ENCODE measurements at regions not wholly inside any gene's neighbourhood (a gene's known extent, or its start where the extent isn't known, plus 50 kb on each side); places are given as distances from the start of the nearest gene placed in this dataset.

- Histone ChIP-seq H3K9me3 (peaks cover 0 to 18% of the 10 kb centered on the region in 2 donors), H3K4me3 (no peak overlapping the region), H3K27ac (no peak overlapping the region), H3K27me3 (no peaks in the 10 kb centered on the region), H3K4me1 (no peaks in the 10 kb centered on the region), H3K36me3 (no peaks in the 10 kb centered on the region)
- ATAC-seq (no peak), DNase-seq (no peak)
- intact Hi-C loops (cut with DNase I) = no loop called here
- TF ChIP-seq, protein P1, sequence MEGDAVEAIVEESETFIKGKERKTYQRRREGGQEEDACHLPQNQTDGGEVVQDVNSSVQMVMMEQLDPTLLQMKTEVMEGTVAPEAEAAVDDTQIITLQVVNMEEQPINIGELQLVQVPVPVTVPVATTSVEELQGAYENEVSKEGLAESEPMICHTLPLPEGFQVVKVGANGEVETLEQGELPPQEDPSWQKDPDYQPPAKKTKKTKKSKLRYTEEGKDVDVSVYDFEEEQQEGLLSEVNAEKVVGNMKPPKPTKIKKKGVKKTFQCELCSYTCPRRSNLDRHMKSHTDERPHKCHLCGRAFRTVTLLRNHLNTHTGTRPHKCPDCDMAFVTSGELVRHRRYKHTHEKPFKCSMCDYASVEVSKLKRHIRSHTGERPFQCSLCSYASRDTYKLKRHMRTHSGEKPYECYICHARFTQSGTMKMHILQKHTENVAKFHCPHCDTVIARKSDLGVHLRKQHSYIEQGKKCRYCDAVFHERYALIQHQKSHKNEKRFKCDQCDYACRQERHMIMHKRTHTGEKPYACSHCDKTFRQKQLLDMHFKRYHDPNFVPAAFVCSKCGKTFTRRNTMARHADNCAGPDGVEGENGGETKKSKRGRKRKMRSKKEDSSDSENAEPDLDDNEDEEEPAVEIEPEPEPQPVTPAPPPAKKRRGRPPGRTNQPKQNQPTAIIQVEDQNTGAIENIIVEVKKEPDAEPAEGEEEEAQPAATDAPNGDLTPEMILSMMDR (IDR thresholded peaks at IDR 0.05) = no peak
These were observed 208.2 kb upstream of the CHAC2 start for GRCh38 chr2:53559302-53559966.

- ATAC-seq (no peak), DNase-seq (no peak)
- Histone ChIP-seq H3K27ac (no peak overlapping the region), H3K4me1 (no peaks in the 10 kb centered on the region), H3K4me3 (no peak overlapping the region), H3K9me3 (peaks cover 0 to 23% of the 10 kb centered on the region in 2 donors), H3K36me3 (no peaks in the 10 kb centered on the region), H3K27me3 (no peaks in the 10 kb centered on the region)
- TF ChIP-seq, protein P1 (IDR thresholded peaks at IDR 0.05) = no peak
- intact Hi-C loops (cut with DNase I) = no loop called here
These were observed 208.7 kb upstream of the CHAC2 start for GRCh38 chr2:53558867-53559266.

DNA sequence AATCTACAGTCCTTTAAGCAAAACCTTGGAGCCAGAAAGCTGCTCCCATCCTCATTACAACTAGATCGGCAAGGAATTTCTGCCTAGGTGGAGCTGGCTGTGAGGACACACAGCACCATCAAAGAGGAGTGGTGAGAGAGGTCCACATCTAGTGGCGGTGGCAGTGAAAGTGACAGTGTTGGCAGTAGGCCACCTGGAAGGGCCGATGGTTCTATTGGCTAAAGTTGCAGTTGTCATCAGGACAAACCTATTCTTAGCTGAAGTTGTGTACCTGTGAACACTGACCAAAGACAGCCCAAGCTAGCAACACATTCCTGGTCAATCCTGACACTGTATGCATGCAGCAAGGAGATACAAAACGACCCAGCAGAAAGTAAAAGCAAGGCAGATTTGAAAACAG, 218.1 kb upstream of the CHAC2 start:
- Histone ChIP-seq H3K9me3 (peaks cover 0 to 12% of the 10 kb centered on the region in 2 donors), H3K36me3 (no peaks in the 10 kb centered on the region), H3K27ac (no peak overlapping the region), H3K27me3 (no peaks in the 10 kb centered on the region), H3K4me1 (no peaks in the 10 kb centered on the region), H3K4me3 (no peak overlapping the region)
- ATAC-seq (no peak), DNase-seq (no peak)
- TF ChIP-seq, protein P1 (IDR thresholded peaks at IDR 0.05) = no peak
- intact Hi-C loops (cut with DNase I) = no loop called here

DNA sequence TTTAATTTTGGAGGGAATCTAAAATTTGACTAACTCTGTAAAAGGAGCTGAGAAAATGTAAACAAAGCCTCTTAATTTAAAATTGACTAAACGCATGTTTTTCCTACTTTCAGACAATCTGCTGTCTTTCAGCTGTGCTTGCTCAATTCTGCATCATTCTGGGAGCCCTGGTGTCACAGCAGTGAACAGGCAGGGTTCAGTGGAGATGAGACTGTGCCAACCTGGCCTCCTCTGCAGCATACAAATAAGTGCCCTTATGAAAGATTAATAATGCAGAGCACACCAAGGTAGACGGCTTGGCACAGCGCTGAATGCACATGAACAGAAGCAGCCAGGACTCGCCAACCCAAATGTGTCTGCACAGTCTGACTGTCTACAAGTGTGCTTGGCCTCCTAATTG, 222.0 kb upstream of the CHAC2 start:
- H3K4me3 ChIP-seq = no peak overlapping the region
- H3K4me1 ChIP-seq = no peaks in the 10 kb centered on the region
- peaks cover 0 to 9% of the 10 kb centered on the region in 2 donors for H3K9me3 ChIP-seq
- H3K27ac ChIP-seq = no peak overlapping the region
- intact Hi-C loops (cut with DNase I) = no loop called here
- TF ChIP-seq, protein P1 (IDR thresholded peaks at IDR 0.05) = no peak
- H3K36me3 ChIP-seq = no peaks in the 10 kb centered on the region
- DNase-seq = no peak
- no peaks in the 10 kb centered on the region for H3K27me3 ChIP-seq
- ATAC-seq = no peak

DNA sequence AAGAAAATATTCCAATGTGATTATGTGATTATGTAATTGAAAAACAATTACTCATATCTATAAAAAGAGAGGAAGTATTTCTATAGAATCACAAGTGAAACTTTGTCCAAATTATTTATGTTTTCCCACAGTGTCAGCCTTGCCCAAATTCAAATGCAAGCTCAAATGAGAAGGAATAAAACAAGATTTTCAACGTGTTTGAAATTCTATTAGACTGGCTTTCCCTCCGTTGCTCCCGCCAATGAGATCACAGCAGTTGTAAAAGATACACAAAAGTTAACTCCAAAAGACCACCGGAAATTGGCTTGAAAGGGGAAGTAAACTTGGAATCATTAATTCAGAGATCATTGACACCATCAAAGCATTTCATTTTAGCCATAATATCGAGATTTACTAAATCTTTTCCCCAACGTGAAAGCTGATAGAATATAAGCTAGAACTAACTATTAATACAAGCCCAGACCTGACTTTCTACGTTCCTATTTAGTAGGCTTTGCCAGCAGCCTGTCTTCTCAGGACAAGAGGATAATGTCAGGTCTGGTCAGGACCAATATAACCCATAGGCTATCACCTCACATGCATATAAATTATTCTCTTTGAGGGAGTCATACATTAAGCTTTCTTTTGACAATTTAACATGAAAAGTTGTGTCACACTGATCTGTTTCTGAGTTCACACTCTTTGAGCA, 222.6 kb upstream of the CHAC2 start:
- H3K36me3 ChIP-seq = no peaks in the 10 kb centered on the region

More for the DNA sequence above, 222.6 kb upstream of the CHAC2 start:
- intact Hi-C loops (cut with DNase I) = no loop called here
- DNase-seq = no peak
- H3K27ac ChIP-seq = no peak overlapping the region
- no peak for ATAC-seq
- H3K4me1 ChIP-seq = no peaks in the 10 kb centered on the region
- H3K9me3 ChIP-seq = peaks cover 0 to 13% of the 10 kb centered on the region in 2 donors
- no peak overlapping the region for H3K4me3 ChIP-seq
- H3K27me3 ChIP-seq = no peaks in the 10 kb centered on the region
- TF ChIP-seq, protein P1 (IDR thresholded peaks at IDR 0.05) = no peak
